HFF-Myc (cell line): ENCODE measurements at regions not wholly inside any gene's neighbourhood (a gene's known extent, or its start where the extent isn't known, plus 50 kb on each side); places are given as distances from the start of the nearest gene placed in this dataset.

Source experiments
- DNase-seq: peaks from one replicate; pipeline ENCODE4 v3.0.0-alpha.2; 2011; ENCODE audit warnings: low read depth; ENCODE audit errors: extremely low read depth
- H3K4me3 ChIP-seq: replicated peaks from 2 replicates; pipeline ENCODE4 v1.5.1; 2011; ENCODE audit warnings: low read depth, mild to moderate bottlenecking, control low read depth, low read length
- CTCF ChIP-seq: IDR thresholded peaks from 2 replicates; pipeline ENCODE4 v1.5.1; 2012; ENCODE audit warnings: mild to moderate bottlenecking, low read depth, low read length, control low read depth; ENCODE audit errors: missing control alignments

DNA sequence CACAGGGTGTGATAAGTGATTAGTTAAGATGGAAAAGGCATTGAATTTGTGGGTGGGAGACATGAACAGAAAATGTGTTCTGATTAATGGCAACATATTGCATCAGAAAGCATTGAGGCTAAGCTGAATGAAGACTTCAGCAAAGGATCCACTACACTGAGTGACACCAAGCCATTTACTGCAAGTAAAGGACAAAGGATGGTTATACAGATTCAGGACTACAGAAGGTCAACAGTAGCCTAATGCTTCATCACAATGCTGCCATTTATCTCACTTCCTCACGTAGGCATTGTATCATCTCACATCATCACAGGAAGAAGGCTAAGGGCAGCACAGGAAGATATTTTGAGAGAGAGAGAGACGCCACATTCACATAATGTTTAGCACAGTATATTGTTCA, 398.2 kb downstream of the COL12A1 start:
- DNase-seq: no peak
- no peak overlapping the region for H3K4me3 ChIP-seq
- TF ChIP-seq CTCF: no peak

DNA sequence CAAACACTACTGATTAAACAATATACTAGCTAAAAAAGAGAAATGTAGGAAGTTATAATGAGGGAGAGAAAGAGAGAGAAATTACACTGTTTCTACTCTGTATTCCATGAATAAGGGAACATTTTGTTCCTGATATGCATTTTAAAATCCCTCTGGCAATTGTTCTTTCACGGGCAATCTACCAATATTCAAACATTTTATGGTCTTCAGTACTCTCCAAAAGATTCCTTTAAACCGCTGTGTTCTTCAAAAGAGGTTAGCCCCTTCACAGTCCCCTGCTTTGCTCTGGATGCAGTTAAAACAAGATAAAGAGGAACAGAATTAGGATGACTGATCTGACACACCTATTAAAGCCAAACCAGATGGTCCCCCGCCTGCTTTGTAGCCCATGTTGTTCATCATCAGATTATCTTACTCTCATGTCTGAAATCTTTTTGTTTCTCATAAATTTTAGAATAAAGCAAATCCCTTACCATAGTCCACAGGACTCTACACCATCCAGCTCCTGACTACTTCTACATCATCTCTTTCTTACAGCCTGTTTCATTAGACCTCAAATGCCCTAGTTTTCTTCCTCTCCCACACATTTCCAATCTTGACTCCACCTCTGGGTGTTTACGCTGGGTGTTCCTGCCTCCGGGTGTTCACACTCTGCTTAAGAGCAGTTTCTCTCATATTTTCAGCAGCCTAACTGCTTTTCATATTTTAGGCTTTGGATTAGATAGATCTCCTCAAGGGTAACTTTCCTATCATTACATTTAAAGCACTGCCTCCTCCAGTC, 399.7 kb downstream of the COL12A1 start:
- no peak for DNase-seq

DNA sequence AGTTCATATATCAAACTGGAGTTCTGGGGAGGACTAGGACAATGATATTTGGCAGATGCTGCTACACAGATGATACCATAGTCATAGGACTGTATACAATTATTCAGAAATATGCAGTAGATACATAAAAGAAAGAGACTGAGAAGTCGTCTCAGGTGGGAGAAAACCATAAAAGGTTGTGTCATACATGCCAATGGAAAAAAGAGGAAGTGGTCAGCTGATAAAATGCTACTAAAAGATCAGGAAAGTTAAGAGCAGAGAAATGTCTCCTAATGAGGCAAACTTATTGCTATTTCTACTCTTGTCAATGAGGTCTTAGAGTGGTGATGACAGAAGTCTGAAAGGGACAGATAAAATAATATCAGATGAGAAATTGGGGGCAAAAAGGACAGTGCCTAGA, 407.6 kb downstream of the COL12A1 start:
- no peak for DNase-seq
- no peak for TF ChIP-seq CTCF
- H3K4me3 ChIP-seq: no peak overlapping the region

More for the DNA sequence above, 399.7 kb downstream of the COL12A1 start:
- TF ChIP-seq CTCF: no peak
- no peak overlapping the region for H3K4me3 ChIP-seq

GRCh38 chr6:74785236-74785635, 420.6 kb downstream of the COL12A1 start:
- no peak overlapping the region for H3K4me3 ChIP-seq
- no peak for TF ChIP-seq CTCF
- no peak for DNase-seq

- H3K4me3 ChIP-seq: no peak overlapping the region
- no peak for TF ChIP-seq CTCF
- DNase-seq: no peak
These were observed 423.5 kb downstream of the COL12A1 start for GRCh38 chr6:74782346-74782745.

DNA sequence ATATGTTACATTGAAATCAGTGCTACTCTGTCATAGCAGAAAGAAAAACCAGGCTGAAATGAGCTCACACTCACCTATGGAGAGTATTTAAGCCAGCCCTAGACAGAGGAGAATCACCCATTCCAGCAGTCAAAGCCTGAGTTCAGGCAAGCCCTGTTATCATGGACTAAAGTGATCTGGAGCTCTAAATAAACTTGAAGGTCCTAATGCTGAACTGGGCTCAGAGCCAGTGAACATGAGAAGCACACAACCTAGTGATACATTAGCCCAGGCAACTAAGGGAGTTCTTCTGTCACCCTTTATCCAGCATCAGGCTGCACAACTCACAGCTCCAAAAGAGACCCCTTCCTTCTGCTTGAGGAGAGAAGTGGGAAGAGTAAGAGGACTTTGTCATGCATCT, 425.0 kb downstream of the COL12A1 start:
- TF ChIP-seq CTCF: no peak
- no peak for DNase-seq
- H3K4me3 ChIP-seq: no peak overlapping the region

DNA sequence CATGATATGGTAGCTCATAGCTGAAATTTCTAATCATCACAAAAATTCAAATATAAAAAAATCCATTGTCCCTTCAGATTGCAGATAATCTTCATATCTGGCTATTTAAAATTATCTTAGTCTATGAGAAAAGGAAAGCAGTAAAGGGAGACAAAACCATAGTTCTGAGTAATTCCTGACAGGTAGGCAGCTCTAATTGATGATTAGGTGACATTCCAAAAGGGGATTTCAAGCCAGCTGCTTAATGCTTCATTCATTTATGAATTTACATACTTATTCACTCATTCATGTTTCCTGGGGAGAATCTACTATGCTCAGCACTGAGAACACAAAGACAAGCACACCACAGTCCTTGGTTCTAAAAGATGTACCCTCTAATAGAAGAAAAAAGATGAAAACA, 437.1 kb downstream of the COL12A1 start:
- no peak for TF ChIP-seq CTCF
- no peak for DNase-seq
- H3K4me3 ChIP-seq: no peak overlapping the region
